ENCODE measurements at regions not wholly inside any gene's neighbourhood (a gene's known extent, or its start where the extent isn't known, plus 50 kb on each side); places are given as distances from the start of the nearest gene placed in this dataset.

- H3K9ac ChIP-seq (ENCODE audit: control insufficient read depth, extremely low read depth, insufficient read depth, low read length), result no peak overlapping the region
- dilution Hi-C loops (cut with MboI; ENCODE audit: extremely low pct_ligation_motif_present, low sequenced_read_pairs), result no loop called here
- no peaks in the 10 kb centered on the region for H3K4me1 ChIP-seq (ENCODE audit: control insufficient read depth, extremely low read depth, insufficient read depth, low read length)
- no peak overlapping the region for H3K27ac ChIP-seq (ENCODE audit: control insufficient read depth, insufficient read depth, low read length)
- H3K9me1 ChIP-seq (ENCODE audit: control insufficient read depth, extremely low read depth, insufficient read depth, low read length), result no peaks in the 10 kb centered on the region
- H3K79me2 ChIP-seq (ENCODE audit: control insufficient read depth, insufficient read depth, low read length), result no peaks in the 10 kb centered on the region
- no peak overlapping the region for H2AFZ ChIP-seq (ENCODE audit: control insufficient read depth, low read length)
- H3K27me3 ChIP-seq (ENCODE audit: control insufficient read depth, extremely low read depth, insufficient read depth, low read length), result no peaks in the 10 kb centered on the region
- H3K4me2 ChIP-seq (ENCODE audit: control insufficient read depth, extremely low read depth, insufficient read depth, low read depth, low read length), result no peak overlapping the region
- H3K9me3 ChIP-seq (ENCODE audit: control insufficient read depth, low read depth, low read length), result no peaks in the 10 kb centered on the region
- H4K20me1 ChIP-seq (ENCODE audit: control insufficient read depth, extremely low read depth, insufficient read depth, low read length), result no peaks in the 10 kb centered on the region
- no peak overlapping the region for H3K4me3 ChIP-seq (ENCODE audit: control insufficient read depth in 2 of 3, extremely low read depth in 1 of 3, insufficient read depth in 2 of 3, low read depth in 1 of 3, low read length in 3 of 3)
- no peak for FAIRE-seq
- H3K36me3 ChIP-seq (ENCODE audit: control insufficient read depth in 2 of 2, extremely low read depth in 1 of 2, insufficient read depth in 2 of 2, low read length in 2 of 2), result no peaks in the 10 kb centered on the region
- DNase-seq (ENCODE audit: low read depth, low spot score), result no peak
- no peak for TF ChIP-seq EZH2 (IDR thresholded peaks at IDR 0.05; ENCODE audit: low read length)
- no peak for TF ChIP-seq CTCF (optimal IDR thresholded peaks at IDR 0.05 in 1 of 3, IDR thresholded peaks at IDR 0.05 in 1 of 3, conservative IDR thresholded peaks at IDR 0.05 in 1 of 3; ENCODE audit: extremely low read depth in 1 of 3, insufficient read depth in 2 of 3, low read length in 3 of 3)
Measured at GRCh38 chr11:23313001-23313400, 452.7 kb upstream of the CCDC179 start.

GRCh38 chr11:23314162-23314561 is 453.9 kb upstream of the CCDC179 start:
- H3K79me2 ChIP-seq (ENCODE audit: control insufficient read depth, insufficient read depth, low read length), result no peaks in the 10 kb centered on the region
- no peak for DNase-seq (ENCODE audit: low read depth, low spot score)
- no peak overlapping the region for H3K4me3 ChIP-seq (ENCODE audit: control insufficient read depth in 2 of 3, extremely low read depth in 1 of 3, insufficient read depth in 2 of 3, low read depth in 1 of 3, low read length in 3 of 3)
- H3K36me3 ChIP-seq (ENCODE audit: control insufficient read depth in 2 of 2, extremely low read depth in 1 of 2, insufficient read depth in 2 of 2, low read length in 2 of 2), result no peaks in the 10 kb centered on the region
- dilution Hi-C loops (cut with MboI; ENCODE audit: extremely low pct_ligation_motif_present, low sequenced_read_pairs), result no loop called here
- no peak overlapping the region for H2AFZ ChIP-seq (ENCODE audit: control insufficient read depth, low read length)
- TF ChIP-seq EZH2 (IDR thresholded peaks at IDR 0.05; ENCODE audit: low read length) (no peak), CTCF (optimal IDR thresholded peaks at IDR 0.05 in 1 of 3, IDR thresholded peaks at IDR 0.05 in 1 of 3, conservative IDR thresholded peaks at IDR 0.05 in 1 of 3; ENCODE audit: extremely low read depth in 1 of 3, insufficient read depth in 2 of 3, low read length in 3 of 3) (no peak)
- no peak for FAIRE-seq
- H3K9me1 ChIP-seq (ENCODE audit: control insufficient read depth, extremely low read depth, insufficient read depth, low read length), result no peaks in the 10 kb centered on the region
- no peaks in the 10 kb centered on the region for H4K20me1 ChIP-seq (ENCODE audit: control insufficient read depth, extremely low read depth, insufficient read depth, low read length)
- H3K27ac ChIP-seq (ENCODE audit: control insufficient read depth, insufficient read depth, low read length), result no peak overlapping the region
- no peak overlapping the region for H3K4me2 ChIP-seq (ENCODE audit: control insufficient read depth, extremely low read depth, insufficient read depth, low read depth, low read length)
- no peak overlapping the region for H3K9ac ChIP-seq (ENCODE audit: control insufficient read depth, extremely low read depth, insufficient read depth, low read length)
- no peaks in the 10 kb centered on the region for H3K4me1 ChIP-seq (ENCODE audit: control insufficient read depth, extremely low read depth, insufficient read depth, low read length)
- H3K27me3 ChIP-seq (ENCODE audit: control insufficient read depth, extremely low read depth, insufficient read depth, low read length), result no peaks in the 10 kb centered on the region
- H3K9me3 ChIP-seq (ENCODE audit: control insufficient read depth, low read depth, low read length), result no peaks in the 10 kb centered on the region
